NCI-H1694 treated with DMSO at 0.1 percent for 48 hours (cell line): ENCODE measurements at regions not wholly inside any gene's neighbourhood (a gene's known extent, or its start where the extent isn't known, plus 50 kb on each side); places are given as distances from the start of the nearest gene placed in this dataset.

Source experiments
- DNase-seq: peaks from one replicate; lab custom pipeline; 2025; lab: John Stamatoyannopoulos, UW

GRCh38 chr7:138254444-138254843 is 178.2 kb downstream of the AKR1D1 start:
- DNase-seq, result no peak

DNA sequence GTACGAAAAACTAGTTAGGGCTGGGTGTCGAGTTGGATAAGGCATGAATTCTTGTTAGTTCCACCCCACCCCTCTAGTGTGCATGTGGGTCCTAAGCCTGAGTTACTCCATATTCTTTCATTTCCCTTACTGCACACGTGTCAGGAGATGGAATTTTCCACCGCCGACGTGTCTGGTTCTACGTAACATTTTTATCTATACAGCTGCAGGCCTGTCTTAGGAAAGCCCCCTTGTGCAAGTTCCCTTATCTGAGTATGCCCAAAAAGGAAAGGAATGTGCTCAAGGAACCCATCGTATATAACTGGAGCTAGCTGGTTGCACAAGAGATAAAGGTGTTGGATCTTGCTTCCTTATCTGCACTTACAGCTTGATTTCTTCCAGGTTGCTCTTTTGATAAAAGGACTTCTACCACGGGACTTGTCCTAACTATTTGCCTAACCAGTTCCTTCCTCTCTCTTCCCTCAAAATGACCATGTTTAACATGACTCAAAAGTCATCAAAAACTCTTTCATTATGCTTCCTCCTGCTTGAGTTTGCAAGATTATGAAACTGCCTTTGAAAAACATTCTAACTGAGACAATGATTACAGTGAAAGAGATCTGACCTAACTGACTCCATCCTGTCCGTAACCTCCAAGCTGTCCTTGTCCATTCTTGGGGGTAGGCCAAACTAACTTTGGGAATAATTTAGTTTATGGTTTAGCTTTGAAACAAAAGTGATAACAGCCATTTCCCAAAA is 181.4 kb downstream of the AKR1D1 start:
- no peak for DNase-seq

DNA sequence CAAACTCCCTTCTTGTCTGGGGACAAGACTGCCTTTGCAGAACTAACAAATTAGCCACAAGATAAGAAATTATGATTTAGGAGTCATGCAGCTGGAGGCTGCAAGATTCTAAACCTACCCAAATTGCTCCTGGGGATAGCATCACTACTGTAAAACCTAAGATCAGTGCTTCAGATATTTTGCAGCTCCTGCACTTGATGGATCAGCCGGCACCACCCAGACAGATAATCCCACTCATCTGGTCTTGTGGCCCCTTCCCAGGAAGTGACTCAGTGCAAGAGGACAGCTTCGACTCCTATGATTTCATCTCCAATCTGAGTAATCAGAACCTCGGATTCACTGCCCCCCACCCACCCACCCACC is 181.9 kb downstream of the AKR1D1 start:
- no peak for DNase-seq

GRCh38 chr7:138259675-138260074 is 183.4 kb downstream of the AKR1D1 start:
- no peak for DNase-seq

- no peak for DNase-seq
These were observed 191.7 kb downstream of the AKR1D1 start for GRCh38 chr7:138267934-138268333.

DNA sequence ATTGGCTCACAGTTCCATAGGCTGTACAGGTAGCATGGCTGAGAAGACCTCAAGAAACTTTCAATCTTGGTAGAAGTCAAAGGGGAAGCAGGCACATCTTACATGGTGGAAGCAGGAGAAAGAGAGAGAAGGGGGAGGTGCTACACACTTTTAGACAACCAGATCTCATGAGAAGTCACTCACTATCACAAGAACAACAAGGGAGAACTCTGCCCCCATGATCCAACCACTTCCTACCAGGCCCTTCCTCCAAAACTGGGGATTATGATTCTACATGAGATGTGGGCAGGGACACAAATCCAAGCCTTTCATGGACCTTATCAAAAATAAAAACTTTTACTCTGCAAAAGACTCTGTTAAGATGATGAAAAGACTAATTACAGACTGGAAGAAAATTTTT is 183.2 kb upstream of the TRIM24 start:
- no peak for DNase-seq

- no peak for DNase-seq
These were observed 181.5 kb upstream of the TRIM24 start for GRCh38 chr7:138278601-138279000.

DNA sequence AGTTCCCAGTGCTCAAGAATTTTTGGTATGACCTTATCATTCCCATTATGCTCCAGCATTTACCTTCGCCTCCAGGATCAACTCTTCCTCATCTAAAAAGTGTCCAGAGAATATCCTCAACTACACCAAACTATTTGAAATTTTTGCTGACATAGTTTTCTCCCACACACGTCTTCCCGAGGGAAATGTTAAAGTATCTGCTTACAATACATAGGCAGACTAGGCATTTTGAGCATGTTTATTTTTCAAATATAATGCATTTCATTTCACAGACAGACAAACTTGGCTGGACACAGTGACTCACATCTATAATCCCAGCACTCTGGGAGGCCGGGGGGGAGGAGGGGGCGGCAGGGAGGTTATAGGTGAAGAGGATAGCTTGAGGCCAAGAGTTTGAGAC is 177.1 kb upstream of the TRIM24 start:
- DNase-seq, result no peak

- no peak for DNase-seq
These were observed 174.9 kb upstream of the TRIM24 start for GRCh38 chr7:138285129-138285528.

DNA sequence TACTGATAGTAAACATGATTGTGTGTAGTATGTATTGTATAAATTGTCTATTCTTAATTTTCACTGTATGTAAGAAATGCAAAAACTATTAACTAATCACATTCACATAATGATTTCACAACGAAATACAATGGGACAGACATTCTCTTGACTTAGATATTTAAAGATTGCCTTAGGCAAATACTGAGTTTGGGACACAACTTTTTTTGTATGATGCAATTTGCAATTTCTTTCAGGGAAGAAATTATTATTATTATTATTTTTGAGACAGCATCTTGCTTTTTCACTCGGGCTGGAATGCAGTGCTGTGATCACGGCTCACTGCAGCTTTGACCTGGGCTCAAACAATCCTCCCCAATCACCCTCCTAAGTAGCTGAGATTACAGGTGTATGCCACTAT is 173.2 kb upstream of the TRIM24 start:
- DNase-seq, result no peak

DNA sequence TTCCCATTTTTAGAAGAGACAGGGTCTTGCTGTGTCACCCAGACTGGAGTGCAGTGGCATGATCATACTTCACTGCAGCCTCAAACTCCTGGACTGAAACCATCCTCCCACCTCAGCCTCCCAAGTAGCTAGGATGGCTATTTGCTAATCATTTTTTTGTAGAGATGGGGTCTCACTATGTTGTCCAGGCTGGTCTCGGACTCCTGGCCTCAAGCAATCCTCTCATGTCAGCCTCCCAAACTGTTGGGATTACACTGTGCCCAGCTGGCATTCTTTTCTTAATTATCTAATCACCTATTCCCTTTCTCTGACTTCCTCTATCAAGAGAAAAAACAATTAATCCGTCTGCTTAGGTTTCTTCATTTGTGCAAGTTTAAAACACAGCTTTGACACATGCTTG is 172.5 kb upstream of the TRIM24 start:
- no peak for DNase-seq

DNA sequence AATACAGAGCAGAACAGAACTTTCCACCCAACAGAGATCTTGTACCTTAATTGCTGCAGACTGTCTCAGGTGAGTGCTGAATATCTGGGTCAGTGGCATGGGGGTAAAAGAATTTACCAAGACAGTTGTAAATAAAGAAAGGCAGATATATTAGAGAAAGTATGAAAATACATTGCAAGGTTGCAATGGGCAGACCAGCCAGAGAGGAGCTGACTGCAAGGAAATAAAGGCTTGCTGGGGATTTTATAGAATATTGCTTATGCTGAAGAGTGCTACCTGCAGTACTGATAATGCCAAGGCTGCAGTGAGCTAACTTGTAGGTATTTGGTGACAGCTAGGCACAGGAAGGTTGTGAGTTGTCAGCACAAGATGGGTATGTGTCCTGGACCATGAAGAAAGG is 171.0 kb upstream of the TRIM24 start:
- DNase-seq, result no peak

GRCh38 chr7:138289864-138290263 is 170.2 kb upstream of the TRIM24 start:
- no peak for DNase-seq

GRCh38 chr7:138292951-138293350 is 167.1 kb upstream of the TRIM24 start:
- DNase-seq, result no peak

DNA sequence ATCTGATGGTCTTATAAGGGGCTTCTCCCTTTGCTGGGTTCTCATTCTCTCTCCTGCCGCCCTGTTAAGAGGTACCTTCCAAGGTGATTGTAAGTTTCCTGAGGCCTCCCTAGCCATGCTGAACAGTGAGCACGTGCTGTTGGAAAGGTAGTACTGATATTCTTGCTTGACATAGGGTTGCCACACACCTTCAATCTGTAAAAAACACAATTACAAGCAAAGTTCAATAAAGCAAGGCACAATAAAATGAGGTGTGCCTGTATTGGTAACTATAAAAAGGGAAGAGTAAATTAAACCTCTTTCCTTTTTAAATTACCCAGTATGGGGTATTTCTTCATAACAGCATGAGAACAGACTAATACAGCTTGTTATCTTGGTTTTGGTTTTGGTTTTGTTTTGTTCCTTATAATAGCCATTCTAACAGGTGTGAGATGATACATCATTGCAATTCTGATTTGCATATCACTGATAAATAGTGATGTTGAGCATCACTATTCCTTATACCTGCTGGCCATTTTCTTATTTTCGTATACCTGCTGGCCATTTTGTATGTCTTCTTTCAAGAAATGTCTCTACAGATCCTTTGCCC is 164.9 kb upstream of the TRIM24 start:
- no peak for DNase-seq

DNA sequence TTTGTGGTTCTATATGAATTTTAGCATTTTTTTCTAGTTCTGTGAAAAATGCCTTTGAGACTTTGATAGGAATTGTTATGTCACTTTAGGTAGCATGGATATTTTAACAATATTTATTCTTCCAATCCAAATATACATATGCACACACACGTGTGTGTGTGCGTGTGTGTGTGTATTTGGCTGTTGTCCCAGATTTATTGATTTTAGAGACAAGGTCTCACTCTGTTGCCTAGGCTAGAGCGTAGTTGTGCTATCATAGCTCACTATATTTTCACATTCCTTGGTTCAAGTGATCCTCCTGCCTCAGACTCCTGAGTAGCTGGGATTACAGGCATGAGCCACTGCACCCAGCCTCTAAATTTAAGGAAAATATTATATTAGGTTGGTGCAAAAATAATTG is 162.5 kb upstream of the TRIM24 start:
- DNase-seq, result no peak

DNA sequence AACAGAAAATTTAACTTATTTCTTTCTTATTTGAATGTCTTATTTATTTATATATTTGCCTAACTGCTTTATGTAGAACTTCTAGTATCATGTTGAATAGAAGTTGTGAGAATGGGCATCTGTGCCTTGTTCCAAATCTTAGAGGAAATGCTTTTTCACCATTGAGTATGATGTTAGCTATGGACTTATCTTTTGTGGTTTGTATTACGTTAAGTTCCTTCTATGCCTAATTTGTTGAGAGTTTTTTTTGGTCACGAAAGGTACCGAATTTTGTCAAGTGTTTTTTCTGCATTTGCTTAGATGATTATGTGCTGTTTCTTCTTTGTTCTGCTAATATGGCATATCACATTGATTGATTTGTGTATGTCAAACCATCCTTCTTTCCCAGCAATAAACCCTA is 161.0 kb upstream of the TRIM24 start:
- no peak for DNase-seq

DNA sequence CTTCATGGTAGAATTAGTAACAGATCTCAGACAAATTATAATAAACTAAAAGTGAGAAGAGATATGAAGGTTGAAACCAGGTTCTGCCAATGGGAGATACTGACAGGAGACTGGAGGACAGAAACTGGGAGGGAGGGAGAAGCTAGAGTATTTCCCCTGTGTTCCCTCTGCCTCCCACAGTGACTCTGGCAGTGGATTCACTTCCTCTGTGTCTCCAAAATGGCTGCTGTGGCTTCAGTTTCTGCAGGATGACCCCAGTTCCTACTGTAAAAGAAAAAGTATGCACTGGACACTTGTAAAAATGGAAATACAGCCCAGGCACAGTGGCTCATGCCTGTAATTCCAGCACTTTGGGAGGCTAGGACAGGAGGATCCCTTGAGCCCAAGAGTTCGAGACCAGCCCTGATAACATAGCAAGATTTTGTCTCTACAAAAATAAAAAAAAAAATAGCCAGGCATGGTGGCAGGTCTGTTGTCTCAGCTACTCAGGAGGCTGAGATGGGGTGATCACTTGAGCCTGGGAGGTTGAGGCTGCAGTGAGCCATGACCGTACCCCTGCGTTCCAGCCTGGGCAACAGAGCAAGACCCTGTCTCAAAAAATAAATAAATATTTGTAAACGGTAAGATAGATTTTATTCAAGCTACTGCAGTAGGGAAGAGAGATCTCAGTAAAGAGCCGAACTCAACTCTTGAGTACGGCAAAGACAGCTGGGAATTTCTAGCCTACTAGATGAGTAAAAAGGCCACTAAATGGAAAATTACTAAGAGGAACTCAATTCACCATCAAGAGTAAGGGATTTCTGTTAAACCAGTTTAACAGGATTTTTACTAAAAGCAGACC is 156.6 kb upstream of the TRIM24 start:
- no peak for DNase-seq

DNA sequence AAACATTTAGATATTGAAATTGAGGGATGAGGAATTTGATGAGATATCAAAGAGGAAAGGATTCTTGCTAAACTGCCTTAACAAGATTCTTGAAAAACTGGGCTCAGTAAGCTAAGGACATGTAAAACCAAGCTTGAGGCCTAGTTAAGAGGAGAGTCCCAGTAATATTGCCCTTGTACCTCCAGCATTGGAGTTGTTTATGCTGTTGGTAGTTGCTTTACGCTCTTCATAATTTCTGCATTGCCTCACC is 156.1 kb upstream of the TRIM24 start:
- no peak for DNase-seq

- no peak for DNase-seq
These were observed 152.4 kb upstream of the TRIM24 start for GRCh38 chr7:138307633-138308032.

- no peak for DNase-seq
These were observed 151.9 kb upstream of the TRIM24 start for GRCh38 chr7:138308136-138308535.

- no peak for DNase-seq
These were observed 150.9 kb upstream of the TRIM24 start for GRCh38 chr7:138309186-138309585.

DNA sequence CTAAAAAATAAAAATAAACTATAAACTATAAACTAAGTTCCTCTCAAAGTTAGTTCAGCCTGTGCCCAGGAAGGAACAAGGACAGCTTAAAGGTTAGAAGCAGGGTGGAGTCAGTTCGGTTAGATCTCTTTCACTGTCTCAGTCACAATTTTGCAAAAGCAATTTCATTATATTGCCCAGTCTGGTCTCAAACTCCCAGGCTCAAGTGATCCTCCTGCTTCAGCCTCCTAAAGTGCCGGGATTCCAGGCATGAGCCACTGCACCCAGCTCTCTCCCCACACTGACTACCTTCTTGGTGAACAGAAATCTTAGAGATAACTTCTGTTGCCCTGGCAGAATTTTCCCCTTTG is 146.3 kb upstream of the TRIM24 start:
- DNase-seq, result no peak
